GM12878 (cell line): ENCODE measurements at regions not wholly inside any gene's neighbourhood (a gene's known extent, or its start where the extent isn't known, plus 50 kb on each side); places are given as distances from the start of the nearest gene placed in this dataset.

ENCODE experiments used
- TF ChIP-seq, protein P1 (sequence below): IDR thresholded peaks from 2 replicates; pipeline ENCODE4 v1.6.1; 2012; ENCODE audit warnings: low read depth, low read length, improper control_type of control experiment
- TF ChIP-seq, protein P2 (sequence below): fragments of 450-650 bp; IDR thresholded peaks from 2 replicates; pipeline ENCODE4 v1.6.1; 2017; ENCODE audit warnings: antibody characterized with exemption, mild to moderate bottlenecking, moderate library complexity
- TF ChIP-seq, protein P3 (sequence below), 3 experiments: IDR thresholded peaks in 2 of 3; conservative IDR thresholded peaks in 1 of 3; 2 replicates each; pipeline ENCODE4 v1.5.1; 2011; ENCODE audit warnings: low read depth in 3 of 3, low read length in 3 of 3, mild to moderate bottlenecking in 3 of 3, control low read depth in 2 of 3, moderate library complexity in 2 of 3, inconsistent platforms in 1 of 3, mixed read lengths in 1 of 3; ENCODE audit not compliant: control insufficient read depth in 2 of 3, insufficient read depth in 1 of 3; ENCODE audit errors: extremely low read depth in 1 of 3

DNA sequence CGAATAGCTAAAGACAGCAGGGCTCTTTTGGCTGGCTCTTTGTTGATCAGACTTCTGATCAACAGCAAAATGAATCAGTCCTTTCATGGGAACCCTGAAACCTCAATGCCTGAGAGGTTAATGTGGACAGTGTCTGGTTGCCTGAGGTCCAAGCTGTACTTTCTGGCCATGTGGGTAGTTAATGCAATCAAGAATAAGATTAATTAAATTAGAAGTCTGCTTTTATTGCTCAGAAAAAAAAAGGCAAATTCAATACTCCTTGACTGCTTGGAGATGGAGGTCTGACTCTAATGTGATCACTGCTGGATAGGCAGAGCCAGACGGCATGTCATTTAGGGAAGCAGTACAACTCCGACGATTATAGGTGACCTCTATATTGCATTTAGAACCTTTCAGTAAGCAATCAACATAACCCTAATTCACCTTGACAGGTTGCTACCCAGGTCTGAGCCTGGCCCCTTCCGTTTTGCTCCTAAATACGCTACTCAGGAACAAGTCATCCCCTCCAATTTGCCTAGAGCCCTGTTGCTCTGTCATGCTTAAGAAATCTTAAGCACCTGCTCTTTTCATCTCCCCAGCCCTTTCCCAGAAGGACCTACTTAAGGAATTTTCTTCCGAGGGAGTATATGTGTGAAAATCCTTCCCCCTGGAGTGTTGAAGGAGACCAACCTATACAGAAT is 370.0 kb upstream of the SPTLC3 start:
- TF ChIP-seq, protein P1, sequence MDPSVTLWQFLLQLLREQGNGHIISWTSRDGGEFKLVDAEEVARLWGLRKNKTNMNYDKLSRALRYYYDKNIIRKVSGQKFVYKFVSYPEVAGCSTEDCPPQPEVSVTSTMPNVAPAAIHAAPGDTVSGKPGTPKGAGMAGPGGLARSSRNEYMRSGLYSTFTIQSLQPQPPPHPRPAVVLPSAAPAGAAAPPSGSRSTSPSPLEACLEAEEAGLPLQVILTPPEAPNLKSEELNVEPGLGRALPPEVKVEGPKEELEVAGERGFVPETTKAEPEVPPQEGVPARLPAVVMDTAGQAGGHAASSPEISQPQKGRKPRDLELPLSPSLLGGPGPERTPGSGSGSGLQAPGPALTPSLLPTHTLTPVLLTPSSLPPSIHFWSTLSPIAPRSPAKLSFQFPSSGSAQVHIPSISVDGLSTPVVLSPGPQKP = no peak
- TF ChIP-seq, protein P2, sequence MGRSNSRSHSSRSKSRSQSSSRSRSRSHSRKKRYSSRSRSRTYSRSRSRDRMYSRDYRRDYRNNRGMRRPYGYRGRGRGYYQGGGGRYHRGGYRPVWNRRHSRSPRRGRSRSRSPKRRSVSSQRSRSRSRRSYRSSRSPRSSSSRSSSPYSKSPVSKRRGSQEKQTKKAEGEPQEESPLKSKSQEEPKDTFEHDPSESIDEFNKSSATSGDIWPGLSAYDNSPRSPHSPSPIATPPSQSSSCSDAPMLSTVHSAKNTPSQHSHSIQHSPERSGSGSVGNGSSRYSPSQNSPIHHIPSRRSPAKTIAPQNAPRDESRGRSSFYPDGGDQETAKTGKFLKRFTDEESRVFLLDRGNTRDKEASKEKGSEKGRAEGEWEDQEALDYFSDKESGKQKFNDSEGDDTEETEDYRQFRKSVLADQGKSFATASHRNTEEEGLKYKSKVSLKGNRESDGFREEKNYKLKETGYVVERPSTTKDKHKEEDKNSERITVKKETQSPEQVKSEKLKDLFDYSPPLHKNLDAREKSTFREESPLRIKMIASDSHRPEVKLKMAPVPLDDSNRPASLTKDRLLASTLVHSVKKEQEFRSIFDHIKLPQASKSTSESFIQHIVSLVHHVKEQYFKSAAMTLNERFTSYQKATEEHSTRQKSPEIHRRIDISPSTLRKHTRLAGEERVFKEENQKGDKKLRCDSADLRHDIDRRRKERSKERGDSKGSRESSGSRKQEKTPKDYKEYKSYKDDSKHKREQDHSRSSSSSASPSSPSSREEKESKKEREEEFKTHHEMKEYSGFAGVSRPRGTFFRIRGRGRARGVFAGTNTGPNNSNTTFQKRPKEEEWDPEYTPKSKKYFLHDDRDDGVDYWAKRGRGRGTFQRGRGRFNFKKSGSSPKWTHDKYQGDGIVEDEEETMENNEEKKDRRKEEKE = no peak
- TF ChIP-seq, protein P3, sequence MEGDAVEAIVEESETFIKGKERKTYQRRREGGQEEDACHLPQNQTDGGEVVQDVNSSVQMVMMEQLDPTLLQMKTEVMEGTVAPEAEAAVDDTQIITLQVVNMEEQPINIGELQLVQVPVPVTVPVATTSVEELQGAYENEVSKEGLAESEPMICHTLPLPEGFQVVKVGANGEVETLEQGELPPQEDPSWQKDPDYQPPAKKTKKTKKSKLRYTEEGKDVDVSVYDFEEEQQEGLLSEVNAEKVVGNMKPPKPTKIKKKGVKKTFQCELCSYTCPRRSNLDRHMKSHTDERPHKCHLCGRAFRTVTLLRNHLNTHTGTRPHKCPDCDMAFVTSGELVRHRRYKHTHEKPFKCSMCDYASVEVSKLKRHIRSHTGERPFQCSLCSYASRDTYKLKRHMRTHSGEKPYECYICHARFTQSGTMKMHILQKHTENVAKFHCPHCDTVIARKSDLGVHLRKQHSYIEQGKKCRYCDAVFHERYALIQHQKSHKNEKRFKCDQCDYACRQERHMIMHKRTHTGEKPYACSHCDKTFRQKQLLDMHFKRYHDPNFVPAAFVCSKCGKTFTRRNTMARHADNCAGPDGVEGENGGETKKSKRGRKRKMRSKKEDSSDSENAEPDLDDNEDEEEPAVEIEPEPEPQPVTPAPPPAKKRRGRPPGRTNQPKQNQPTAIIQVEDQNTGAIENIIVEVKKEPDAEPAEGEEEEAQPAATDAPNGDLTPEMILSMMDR (IDR thresholded peaks at IDR 0.05 in 2 of 3, conservative IDR thresholded peaks at IDR 0.05 in 1 of 3; ENCODE audit: control insufficient read depth in 2 of 3, extremely low read depth in 1 of 3, insufficient read depth in 1 of 3, low read depth in 3 of 3, low read length in 3 of 3) = no peak
